ENCODE measurements at regions not wholly inside any gene's neighbourhood (a gene's known extent, or its start where the extent isn't known, plus 50 kb on each side); places are given as distances from the start of the nearest gene placed in this dataset.

DNA sequence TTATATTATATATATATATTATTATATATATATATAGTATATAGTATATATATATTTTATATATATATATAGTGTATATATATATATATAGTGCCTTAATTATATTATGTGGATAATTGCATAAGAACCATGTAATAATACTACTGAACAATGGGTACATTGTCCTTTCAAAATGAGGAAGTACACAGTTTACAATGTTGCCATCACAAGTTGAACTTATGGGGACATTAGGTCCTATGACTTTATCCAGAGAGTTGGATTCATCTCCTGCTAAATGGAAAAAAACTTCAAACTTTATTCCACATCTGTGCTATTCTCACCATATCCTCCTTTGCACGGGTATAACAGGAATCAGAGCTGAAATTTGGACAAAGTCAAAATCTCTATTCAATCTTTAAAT, 105.0 kb upstream of the AGR3 start:
- TF ChIP-seq, protein P1, sequence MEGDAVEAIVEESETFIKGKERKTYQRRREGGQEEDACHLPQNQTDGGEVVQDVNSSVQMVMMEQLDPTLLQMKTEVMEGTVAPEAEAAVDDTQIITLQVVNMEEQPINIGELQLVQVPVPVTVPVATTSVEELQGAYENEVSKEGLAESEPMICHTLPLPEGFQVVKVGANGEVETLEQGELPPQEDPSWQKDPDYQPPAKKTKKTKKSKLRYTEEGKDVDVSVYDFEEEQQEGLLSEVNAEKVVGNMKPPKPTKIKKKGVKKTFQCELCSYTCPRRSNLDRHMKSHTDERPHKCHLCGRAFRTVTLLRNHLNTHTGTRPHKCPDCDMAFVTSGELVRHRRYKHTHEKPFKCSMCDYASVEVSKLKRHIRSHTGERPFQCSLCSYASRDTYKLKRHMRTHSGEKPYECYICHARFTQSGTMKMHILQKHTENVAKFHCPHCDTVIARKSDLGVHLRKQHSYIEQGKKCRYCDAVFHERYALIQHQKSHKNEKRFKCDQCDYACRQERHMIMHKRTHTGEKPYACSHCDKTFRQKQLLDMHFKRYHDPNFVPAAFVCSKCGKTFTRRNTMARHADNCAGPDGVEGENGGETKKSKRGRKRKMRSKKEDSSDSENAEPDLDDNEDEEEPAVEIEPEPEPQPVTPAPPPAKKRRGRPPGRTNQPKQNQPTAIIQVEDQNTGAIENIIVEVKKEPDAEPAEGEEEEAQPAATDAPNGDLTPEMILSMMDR (IDR thresholded peaks at IDR 0.05), result no peak
- TF ChIP-seq POLR2A (IDR thresholded peaks at IDR 0.05) (no peak), POLR2AphosphoS5 (IDR thresholded peaks at IDR 0.05) (no peak)

Measured in breast epithelium (tissue), 3 donors.